ENCODE measurements at regions not wholly inside any gene's neighbourhood (a gene's known extent, or its start where the extent isn't known, plus 50 kb on each side); places are given as distances from the start of the nearest gene placed in this dataset.
"Not testable (repeated sequence)": the region's sequence is repeated elsewhere in the genome, so short reads cannot be mapped to it uniquely, and the experiment has no call there.

DNA sequence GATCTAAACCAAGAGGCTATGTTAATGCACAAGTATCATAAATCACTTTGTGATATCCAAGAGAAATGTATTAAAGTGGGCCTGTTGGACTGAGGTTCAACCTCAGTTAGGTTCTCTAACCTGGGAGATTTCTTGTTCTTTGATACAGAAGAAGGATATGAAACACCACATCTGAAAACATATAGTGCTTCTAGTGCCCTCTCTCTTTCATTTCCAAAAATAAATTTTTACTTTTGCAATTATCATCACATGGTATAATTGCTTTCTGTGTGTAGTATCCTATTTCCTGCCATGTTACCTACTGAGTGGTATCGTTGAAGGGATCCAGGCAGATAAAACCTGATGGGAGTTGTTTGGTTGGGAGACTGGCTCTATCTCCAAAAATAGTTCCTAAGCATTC is 264.9 kb downstream of the CCER1 start (continued):
- TF ChIP-seq E2F8 (IDR thresholded peaks at IDR 0.05; ENCODE audit: low read depth, partially characterized antibody) (no peak), NBN (IDR thresholded peaks at IDR 0.05) (no peak), KLF5 (IDR thresholded peaks at IDR 0.05; ENCODE audit: partially characterized antibody) (no peak), YBX1 (IDR thresholded peaks at IDR 0.05) (no peak), ESRRA (IDR thresholded peaks at IDR 0.05; ENCODE audit: low read length) (no peak), RAD21 (IDR thresholded peaks at IDR 0.05; ENCODE audit: insufficient read depth, low read depth, low read length) (no peak), ZZZ3 (IDR thresholded peaks at IDR 0.05; ENCODE audit: control insufficient read depth, insufficient read length, low read depth) (no peak), TCF7 (IDR thresholded peaks at IDR 0.05; ENCODE audit: borderline replicate concordance) (no peak), CHD4 (IDR thresholded peaks at IDR 0.05) (no peak)

GRCh38 chr12:90687682-90688081 is 267.3 kb downstream of the CCER1 start:
- DNase-seq (ENCODE audit: low read depth, low spot score); H3K27ac ChIP-seq (ENCODE audit: control insufficient read depth, insufficient read depth); H3K79me2 ChIP-seq (ENCODE audit: control insufficient read depth, insufficient read depth, low read length); H3K4me2 ChIP-seq (ENCODE audit: control insufficient read depth, insufficient read depth); H2AFZ ChIP-seq (ENCODE audit: control insufficient read depth, low read depth, low read length); H3K36me3 ChIP-seq (ENCODE audit: control insufficient read depth in 2 of 2, insufficient read depth in 2 of 2, low read length in 1 of 2); SMC1A ChIA-PET (ENCODE audit: uncharacterized antibody, unreplicated experiment); BruUV-seq (replicated peaks); H4K20me1 ChIP-seq (ENCODE audit: control insufficient read depth, insufficient read depth); H3K4me3 ChIP-seq; POLR2A ChIA-PET; FAIRE-seq; H3K9me3 ChIP-seq (replicated peaks; ENCODE audit: control insufficient read depth, insufficient read depth, low read length); CTCF ChIA-PET; H3K4me1 ChIP-seq (ENCODE audit: control insufficient read depth, insufficient read depth, low read length); RAD21 ChIA-PET (ENCODE audit: unreplicated experiment); H3K9ac ChIP-seq (ENCODE audit: control insufficient read depth, insufficient read depth, low read length); intact Hi-C loops (cut with micrococcal nuclease; ENCODE audit: unreplicated experiment); ATAC-seq; in situ Hi-C loops (cut with MboI); H3K27me3 ChIP-seq (replicated peaks in 1 of 2; ENCODE audit: control insufficient read depth in 2 of 2, insufficient read depth in 2 of 2, low read length in 1 of 2): not testable (repeated sequence)

Measured in GM12878 (cell line).